ENCODE measurements at regions not wholly inside any gene's neighbourhood (a gene's known extent, or its start where the extent isn't known, plus 50 kb on each side); places are given as distances from the start of the nearest gene placed in this dataset.

- DNase-seq: no peak
Measured at GRCh38 chr10:27451054-27451453, 53.0 kb upstream of the RAB18 start.

GRCh38 chr10:27450225-27450624 is 53.9 kb upstream of the RAB18 start:
- no peak for DNase-seq

- DNase-seq: no peak
Measured at GRCh38 chr10:27449571-27449970, 54.5 kb upstream of the RAB18 start.

GRCh38 chr10:27448921-27449320 is 55.2 kb upstream of the RAB18 start:
- DNase-seq: no peak

- DNase-seq: no peak
Measured at GRCh38 chr10:27447540-27447939, 56.6 kb upstream of the RAB18 start.

GRCh38 chr10:27446091-27446918 is 57.8 kb upstream of the RAB18 start:
- DNase-seq: no peak

- DNase-seq: no peak
Measured at GRCh38 chr10:27445070-27445469, 59.0 kb upstream of the RAB18 start.

- no peak for DNase-seq
Measured at GRCh38 chr10:27440478-27440877, 63.6 kb upstream of the RAB18 start.

- DNase-seq: no peak
Measured at GRCh38 chr10:27440021-27440420, 64.1 kb upstream of the RAB18 start.

GRCh38 chr10:27439101-27439500 is 65.0 kb upstream of the RAB18 start:
- DNase-seq: no peak

GRCh38 chr10:27437775-27438174 is 66.3 kb upstream of the RAB18 start:
- DNase-seq: no peak

- no peak for DNase-seq
Measured at GRCh38 chr10:27436710-27437109, 67.4 kb upstream of the RAB18 start.

- no peak for DNase-seq
Measured at GRCh38 chr10:27433976-27434375, 70.1 kb upstream of the RAB18 start.

GRCh38 chr10:27426948-27427467 is 77.1 kb upstream of the RAB18 start:
- no peak for DNase-seq

GRCh38 chr10:27413831-27414348 is 90.2 kb upstream of the RAB18 start:
- no peak for DNase-seq

GRCh38 chr10:27413387-27413786 is 90.7 kb upstream of the RAB18 start:
- no peak for DNase-seq

- DNase-seq: no peak
Measured at GRCh38 chr10:27410153-27410552, 94.0 kb upstream of the RAB18 start.

- no peak for DNase-seq
Measured at GRCh38 chr10:27407271-27407670, 96.8 kb upstream of the RAB18 start.

- DNase-seq: no peak
Measured at GRCh38 chr10:27399871-27400270, 104.2 kb upstream of the RAB18 start.

GRCh38 chr10:27393961-27394360 is 110.1 kb upstream of the RAB18 start:
- DNase-seq: no peak

GRCh38 chr10:27392606-27393005 is 111.5 kb upstream of the RAB18 start:
- DNase-seq: no peak

GRCh38 chr10:27391916-27392315 is 112.2 kb upstream of the RAB18 start:
- DNase-seq: no peak

- no peak for DNase-seq
Measured at GRCh38 chr10:27391325-27391724, 112.8 kb upstream of the RAB18 start.

GRCh38 chr10:27390681-27391080 is 113.4 kb upstream of the RAB18 start:
- no peak for DNase-seq
